CD14-positive monocyte (primary cell): ENCODE measurements at regions not wholly inside any gene's neighbourhood (a gene's known extent, or its start where the extent isn't known, plus 50 kb on each side); places are given as distances from the start of the nearest gene placed in this dataset.

Experiments used
- DNase-seq, 3 donors: peaks; one replicate each; pipeline ENCODE4 v3.0.0-alpha.2; 2011 to 2022
- H2AFZ ChIP-seq: 2 replicates; pipeline ENCODE4 v1.6.0; 2012; ENCODE audit warnings: mild to moderate bottlenecking, low read depth, low read length, inconsistent platforms; ENCODE audit not compliant: insufficient read depth, poor library complexity, severe bottlenecking
- H3K27ac ChIP-seq, 2 donors: 1 replicate in 1 of 2; 2 replicates in 1 of 2; pipeline ENCODE4 v1.5.1; 2012 to 2013; ENCODE audit warnings: low read length in 2 of 2, control low read depth in 1 of 2, inconsistent platforms in 1 of 2, low read depth in 1 of 2, mild to moderate bottlenecking in 1 of 2
- H3K27me3 ChIP-seq, 2 donors: one replicate each; pipeline versions ENCODE4 v1.6.0 to v1.6.1; 2011 to 2013; ENCODE audit warnings: low read length in 2 of 2; ENCODE audit not compliant: control insufficient read depth in 2 of 2, insufficient read depth in 2 of 2
- H3K36me3 ChIP-seq, 2 donors: replicated peaks in 1 of 2; 1 replicate in 1 of 2; 2 replicates in 1 of 2; pipeline versions ENCODE4 v1.5.1 to v1.6.1; 2012 to 2013; ENCODE audit warnings: low read length in 2 of 2, control low read depth in 1 of 2, inconsistent platforms in 1 of 2, mild to moderate bottlenecking in 1 of 2; ENCODE audit not compliant: insufficient read depth in 2 of 2, control insufficient read depth in 1 of 2
- H3K4me1 ChIP-seq, 2 donors: 1 replicate in 1 of 2; 2 replicates in 1 of 2; pipeline versions ENCODE4 v1.5.1 to v1.6.1; 2012 to 2013; ENCODE audit warnings: low read length in 2 of 2, control low read depth in 1 of 2, inconsistent platforms in 1 of 2, mild to moderate bottlenecking in 1 of 2, moderate library complexity in 1 of 2; ENCODE audit not compliant: insufficient read depth in 2 of 2, control insufficient read depth in 1 of 2
- H3K4me2 ChIP-seq: replicated peaks from 2 replicates; pipeline ENCODE3; 2012; ENCODE audit warnings: low read length, moderate library complexity, mild to moderate bottlenecking; ENCODE audit not compliant: poor library complexity, severe bottlenecking; ENCODE audit errors: extremely low read depth
- H3K4me3 ChIP-seq, 3 experiments: fragments of 200-600 bp in 1 of 3; sonication (generic) in 1 of 3; replicated peaks in 1 of 3; 1 replicate in 2 of 3; 2 replicates in 1 of 3; pipeline ENCODE4 v1.5.1; 2011 to 2013; ENCODE audit warnings: low read length in 3 of 3, mild to moderate bottlenecking in 3 of 3, control low read depth in 2 of 3, low read depth in 2 of 3, inconsistent platforms in 1 of 3, moderate library complexity in 1 of 3
- H3K79me2 ChIP-seq: 2 replicates; pipeline ENCODE4 v1.6.0; 2012; ENCODE audit warnings: mild to moderate bottlenecking, control low read depth, inconsistent platforms, low read length, moderate library complexity; ENCODE audit not compliant: insufficient read depth
- H3K9ac ChIP-seq: 2 replicates; pipeline ENCODE4 v1.6.0; 2017; ENCODE audit warnings: low read length, mild to moderate bottlenecking; ENCODE audit not compliant: insufficient read depth, poor library complexity, severe bottlenecking
- H3K9me3 ChIP-seq, 2 donors: replicated peaks in 1 of 2; 1 replicate in 1 of 2; 2 replicates in 1 of 2; pipeline versions ENCODE4 v1.5.1 to v1.6.1; 2012 to 2013; ENCODE audit warnings: low read length in 2 of 2, control low read depth in 1 of 2; ENCODE audit not compliant: control insufficient read depth in 1 of 2, insufficient read depth in 1 of 2
- H4K20me1 ChIP-seq: 2 replicates; pipeline ENCODE4 v1.6.0; 2012; ENCODE audit warnings: mild to moderate bottlenecking, low read length, control low read depth, moderate library complexity; ENCODE audit not compliant: insufficient read depth
- H3K27ac Mint-ChIP-seq, 7 donors: one replicate each; pipeline ENCODE4 v1.8.0; 2020; ENCODE audit warnings: mild to moderate bottlenecking in 7 of 7, mixed read lengths in 7 of 7, moderate library complexity in 6 of 7, inconsistent platforms in 2 of 7
- H3K27me3 Mint-ChIP-seq, 3 donors: one replicate each; pipeline ENCODE4 v1.8.0; 2021 to 2022; ENCODE audit warnings: low read depth in 3 of 3, mild to moderate bottlenecking in 3 of 3, mixed read lengths in 3 of 3, moderate library complexity in 3 of 3, inconsistent platforms in 1 of 3
- H3K36me3 Mint-ChIP-seq, 2 donors: one replicate each; pipeline ENCODE4 v1.8.0; 2020; ENCODE audit warnings: mixed read lengths in 2 of 2, inconsistent platforms in 1 of 2, mild to moderate bottlenecking in 1 of 2
- H3K4me1 Mint-ChIP-seq: one replicate; pipeline ENCODE4 v1.8.0; 2020; ENCODE audit warnings: mild to moderate bottlenecking, mixed read lengths
- H3K4me3 Mint-ChIP-seq, 2 donors: one replicate each; pipeline ENCODE4 v1.8.0; 2020; ENCODE audit warnings: mild to moderate bottlenecking in 2 of 2, mixed read lengths in 2 of 2, moderate library complexity in 1 of 2
- H3K9me3 Mint-ChIP-seq, 7 donors: one replicate each; pipeline ENCODE4 v1.8.0; 2020 to 2022; ENCODE audit warnings: mixed read lengths in 7 of 7, mild to moderate bottlenecking in 6 of 7, moderate library complexity in 6 of 7, inconsistent platforms in 2 of 7
- WGBS: methylation state at CpG from one replicate; pipeline ENCODE4 v1.1.5; 2013; ENCODE audit warnings: missing lambda C conversion rate; ENCODE audit not compliant: insufficient coverage; 5-methylcytosine and 5-hydroxymethylcytosine counted together
- intact Hi-C, 2 donors: fragments of 100-400 bp; cut with micrococcal nuclease; formaldehyde crosslinking; loops; one replicate each; pipeline versions ENCODE4 v1.15.0 to v1.15.1; 2023
- TF ChIP-seq, protein P1 (sequence below): fragments of 200-600 bp; IDR thresholded peaks from one replicate; pipeline ENCODE4 v1.8.0; 2022; ENCODE audit warnings: antibody characterized with exemption, mild to moderate bottlenecking

DNA sequence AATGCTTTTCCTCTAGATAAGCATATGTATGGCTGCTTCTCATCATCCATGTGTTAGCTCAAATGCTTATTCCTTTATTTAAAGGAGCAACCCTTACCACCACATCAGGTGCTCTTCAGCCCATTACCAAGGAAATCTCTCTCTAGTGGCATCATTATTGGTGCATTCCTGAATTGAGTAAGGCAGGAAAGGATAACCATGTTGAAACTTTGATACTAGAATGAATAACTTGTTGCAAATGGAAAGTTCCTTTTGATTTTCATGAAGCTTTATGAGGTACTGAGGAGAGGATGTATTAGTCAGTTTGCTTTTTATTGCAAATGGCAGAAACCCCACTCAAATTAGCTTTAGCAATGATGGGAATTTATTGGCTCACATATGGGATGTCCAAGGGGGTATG is 212.3 kb upstream of the FGF13 start:
- no peaks in the 10 kb centered on the region for H3K27me3 ChIP-seq
- Mint-ChIP-seq H3K27ac (no peak overlapping the region), H3K4me3 (no peak overlapping the region), H3K4me1 (peaks cover 28% of the 10 kb centered on the region), H3K27me3 (peaks cover 0 to 2% (median 0%) of the 10 kb centered on the region in 3 donors), H3K9me3 (peaks cover 0 to 3% (median 0%) of the 10 kb centered on the region in 7 donors), H3K36me3 (no peaks in the 10 kb centered on the region)
- intact Hi-C loops = no loop called here
- no peaks in the 10 kb centered on the region for H3K9me3 ChIP-seq
- no peaks in the 10 kb centered on the region for H4K20me1 ChIP-seq
- no peaks in the 10 kb centered on the region for H3K36me3 ChIP-seq
- no peak overlapping the region for H3K27ac ChIP-seq
- no peak overlapping the region for H3K4me3 ChIP-seq
- TF ChIP-seq, protein P1, sequence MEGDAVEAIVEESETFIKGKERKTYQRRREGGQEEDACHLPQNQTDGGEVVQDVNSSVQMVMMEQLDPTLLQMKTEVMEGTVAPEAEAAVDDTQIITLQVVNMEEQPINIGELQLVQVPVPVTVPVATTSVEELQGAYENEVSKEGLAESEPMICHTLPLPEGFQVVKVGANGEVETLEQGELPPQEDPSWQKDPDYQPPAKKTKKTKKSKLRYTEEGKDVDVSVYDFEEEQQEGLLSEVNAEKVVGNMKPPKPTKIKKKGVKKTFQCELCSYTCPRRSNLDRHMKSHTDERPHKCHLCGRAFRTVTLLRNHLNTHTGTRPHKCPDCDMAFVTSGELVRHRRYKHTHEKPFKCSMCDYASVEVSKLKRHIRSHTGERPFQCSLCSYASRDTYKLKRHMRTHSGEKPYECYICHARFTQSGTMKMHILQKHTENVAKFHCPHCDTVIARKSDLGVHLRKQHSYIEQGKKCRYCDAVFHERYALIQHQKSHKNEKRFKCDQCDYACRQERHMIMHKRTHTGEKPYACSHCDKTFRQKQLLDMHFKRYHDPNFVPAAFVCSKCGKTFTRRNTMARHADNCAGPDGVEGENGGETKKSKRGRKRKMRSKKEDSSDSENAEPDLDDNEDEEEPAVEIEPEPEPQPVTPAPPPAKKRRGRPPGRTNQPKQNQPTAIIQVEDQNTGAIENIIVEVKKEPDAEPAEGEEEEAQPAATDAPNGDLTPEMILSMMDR = no peak
- H2AFZ ChIP-seq = no peak overlapping the region
- peak in 1 of 3 donors; percentile 39 for DNase-seq
- no peaks in the 10 kb centered on the region for H3K79me2 ChIP-seq
- H3K9ac ChIP-seq = no peak overlapping the region
- no peak overlapping the region for H3K4me2 ChIP-seq
- H3K4me1 ChIP-seq = peaks cover 16 to 18% of the 10 kb centered on the region in 2 donors

DNA sequence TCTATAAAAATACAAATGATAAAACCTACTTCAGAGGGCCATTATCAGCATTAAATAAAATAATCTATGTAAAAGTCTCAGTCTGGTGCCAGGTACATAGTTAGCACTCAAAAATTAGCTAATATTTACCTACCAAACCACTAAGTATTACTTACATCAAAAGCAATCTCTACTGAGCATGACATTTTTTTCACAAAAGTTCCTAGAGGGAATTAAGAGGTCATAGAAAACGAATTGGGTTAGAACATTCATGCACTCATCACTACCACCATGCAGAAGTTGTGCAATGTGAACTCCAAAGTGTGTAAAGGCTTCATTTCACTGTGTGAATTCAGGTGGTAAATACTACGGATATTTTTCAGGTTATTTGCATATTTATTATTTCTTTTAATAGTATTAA is 209.5 kb upstream of the FGF13 start:
- H3K36me3 Mint-ChIP-seq = no peaks in the 10 kb centered on the region
- peaks cover 29% of the 10 kb centered on the region for H3K4me1 Mint-ChIP-seq
- H3K4me1 ChIP-seq = peaks cover 14 to 16% of the 10 kb centered on the region in 2 donors
- no peak overlapping the region for H3K4me2 ChIP-seq
- no peaks in the 10 kb centered on the region for H3K27me3 ChIP-seq
- WGBS = no CpG with 5 or more reads among the region's 2 CpGs
- H3K4me3 ChIP-seq = no peak overlapping the region
- H3K4me3 Mint-ChIP-seq = no peak overlapping the region
- peaks cover 0 to 2% (median 2%) of the 10 kb centered on the region in 3 donors for H3K27me3 Mint-ChIP-seq
- no peaks in the 10 kb centered on the region for H3K9me3 Mint-ChIP-seq
- intact Hi-C loops = no loop called here
- DNase-seq = no peak
- no peaks in the 10 kb centered on the region for H3K9me3 ChIP-seq
- H3K9ac ChIP-seq = no peak overlapping the region
- H3K27ac Mint-ChIP-seq = no peak overlapping the region
- H2AFZ ChIP-seq = no peak overlapping the region
- no peak overlapping the region for H3K27ac ChIP-seq
- H4K20me1 ChIP-seq = no peaks in the 10 kb centered on the region
- no peaks in the 10 kb centered on the region for H3K79me2 ChIP-seq
- no peaks in the 10 kb centered on the region for H3K36me3 ChIP-seq
- TF ChIP-seq, protein P1 = no peak
